GM18868 (cell line): ENCODE measurements at regions not wholly inside any gene's neighbourhood (a gene's known extent, or its start where the extent isn't known, plus 50 kb on each side); places are given as distances from the start of the nearest gene placed in this dataset.

Experiments used
- ATAC-seq: cut with Tn5 transposase; IDR thresholded peaks from one replicate; pipeline ENCODE4 v1.9.1; 2021; ENCODE audit warnings: mild to moderate bottlenecking, moderate library complexity; ENCODE audit not compliant: unreplicated experiment

GRCh38 chrX:20884565-20884964 lies 489.7 kb upstream of the CNKSR2 start:
- no peak for ATAC-seq

- no peak for ATAC-seq
Measured at GRCh38 chrX:20863649-20864048, 510.6 kb upstream of the CNKSR2 start.

- no peak for ATAC-seq
Measured at GRCh38 chrX:20861113-20861512, 513.1 kb upstream of the CNKSR2 start.

GRCh38 chrX:20857746-20858145 lies 516.5 kb upstream of the CNKSR2 start:
- ATAC-seq: no peak

- ATAC-seq: no peak
Measured at GRCh38 chrX:20838477-20838876, 535.7 kb upstream of the CNKSR2 start.

GRCh38 chrX:20829665-20830491 lies 544.3 kb upstream of the CNKSR2 start:
- no peak for ATAC-seq

GRCh38 chrX:20825984-20826383 lies 548.2 kb upstream of the CNKSR2 start:
- no peak for ATAC-seq

GRCh38 chrX:20803971-20804370 lies 537.3 kb upstream of the RPS6KA3 start:
- no peak for ATAC-seq

- no peak for ATAC-seq
Measured at GRCh38 chrX:20802036-20802435, 535.3 kb upstream of the RPS6KA3 start.

GRCh38 chrX:20796450-20796849 lies 529.7 kb upstream of the RPS6KA3 start:
- no peak for ATAC-seq

- ATAC-seq: no peak
Measured at GRCh38 chrX:20789103-20789502, 522.4 kb upstream of the RPS6KA3 start.

GRCh38 chrX:20767346-20767745 lies 500.6 kb upstream of the RPS6KA3 start:
- ATAC-seq: no peak

GRCh38 chrX:20756585-20756984 lies 489.9 kb upstream of the RPS6KA3 start:
- ATAC-seq: no peak

- ATAC-seq: no peak
Measured at GRCh38 chrX:20753076-20753475, 486.4 kb upstream of the RPS6KA3 start.

- ATAC-seq: no peak
Measured at GRCh38 chrX:20746690-20747089, 480.0 kb upstream of the RPS6KA3 start.

- no peak for ATAC-seq
Measured at GRCh38 chrX:20743046-20743445, 476.3 kb upstream of the RPS6KA3 start.

- ATAC-seq: no peak
Measured at GRCh38 chrX:20742106-20742505, 475.4 kb upstream of the RPS6KA3 start.

GRCh38 chrX:20740443-20740842 lies 473.7 kb upstream of the RPS6KA3 start:
- no peak for ATAC-seq

GRCh38 chrX:20739038-20739745 lies 472.5 kb upstream of the RPS6KA3 start:
- no peak for ATAC-seq

- no peak for ATAC-seq
Measured at GRCh38 chrX:20729416-20729815, 462.7 kb upstream of the RPS6KA3 start.

- ATAC-seq: no peak
Measured at GRCh38 chrX:20727447-20727846, 460.7 kb upstream of the RPS6KA3 start.

- ATAC-seq: no peak
Measured at GRCh38 chrX:20720954-20721626, 454.4 kb upstream of the RPS6KA3 start.
